Upper lobe of right lung (tissue), 1 donor: ENCODE measurements at regions not wholly inside any gene's neighbourhood (a gene's known extent, or its start where the extent isn't known, plus 50 kb on each side); places are given as distances from the start of the nearest gene placed in this dataset.

Experiments
- ATAC-seq: fragments of 200-7000 bp; cut with Tn5 transposase; one replicate; pipeline ENCODE4 v1.9.1; 2020; ENCODE audit warnings: mild to moderate bottlenecking, moderate library complexity
- DNase-seq: peaks from one replicate; pipeline ENCODE4 v3.0.0-alpha.2; 2020
- H3K27ac ChIP-seq: fragments of 200-600 bp; one replicate; pipeline ENCODE4 v1.8.0; 2022
- H3K27me3 ChIP-seq: fragments of 200-600 bp; one replicate; pipeline ENCODE4 v1.8.0; 2022; ENCODE audit warnings: mild to moderate bottlenecking
- H3K36me3 ChIP-seq: fragments of 200-600 bp; one replicate; pipeline ENCODE4 v1.8.0; 2022
- H3K4me1 ChIP-seq: fragments of 200-600 bp; one replicate; pipeline ENCODE4 v1.8.0; 2022
- H3K4me3 ChIP-seq: fragments of 200-600 bp; one replicate; pipeline ENCODE4 v1.8.0; 2022; ENCODE audit warnings: mild to moderate bottlenecking
- H3K9me3 ChIP-seq: fragments of 200-600 bp; one replicate; pipeline ENCODE4 v1.8.0; 2022
- intact Hi-C: fragments of 100-400 bp; cut with DNase I; formaldehyde crosslinking; loops from one replicate; pipeline ENCODE4 v1.11.0; 2022
- TF ChIP-seq, protein P1 (sequence below): fragments of 200-600 bp; IDR thresholded peaks from one replicate; pipeline ENCODE4 v1.8.0; 2022; ENCODE audit warnings: antibody characterized with exemption
- donor health status: DM: no; HTN: yes; CAD: no; lungs with severe emphysema.

DNA sequence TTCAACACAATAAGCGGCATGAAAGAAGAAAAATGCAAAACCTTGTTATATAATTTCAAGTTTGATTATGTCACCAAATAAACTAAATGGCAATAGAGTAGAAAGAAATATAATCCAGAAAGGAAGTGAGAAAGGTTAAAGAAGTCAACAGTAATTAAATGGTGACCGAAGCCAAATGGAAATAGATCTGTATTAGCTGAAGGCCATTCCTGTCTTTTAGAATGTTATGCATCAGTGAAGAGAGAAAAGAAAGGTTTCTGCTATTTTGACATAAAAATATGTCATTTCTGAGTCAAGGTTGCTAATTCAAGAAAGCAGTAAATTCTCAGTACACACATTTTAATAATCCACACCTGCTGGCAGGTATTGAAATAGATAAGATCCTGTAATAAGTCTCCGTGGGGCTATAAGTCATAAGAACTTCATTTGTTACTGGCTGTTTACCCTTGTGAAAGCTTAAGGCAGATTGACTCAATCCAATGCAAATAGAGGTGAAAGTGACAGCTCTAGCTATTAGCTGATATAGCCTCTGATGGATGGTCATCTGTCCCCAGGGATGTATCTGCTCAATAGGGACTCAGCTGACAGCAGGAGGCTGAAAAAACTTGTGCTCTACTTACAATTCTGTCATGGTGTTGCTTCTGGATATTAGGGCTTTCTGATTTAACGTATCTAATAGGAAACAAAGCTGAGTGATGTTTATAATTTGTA lies 152.1 kb downstream of the FZD1 start:
- H3K27ac ChIP-seq: no peak overlapping the region
- ATAC-seq: no peak
- H3K4me3 ChIP-seq: no peak overlapping the region
- TF ChIP-seq, protein P1, sequence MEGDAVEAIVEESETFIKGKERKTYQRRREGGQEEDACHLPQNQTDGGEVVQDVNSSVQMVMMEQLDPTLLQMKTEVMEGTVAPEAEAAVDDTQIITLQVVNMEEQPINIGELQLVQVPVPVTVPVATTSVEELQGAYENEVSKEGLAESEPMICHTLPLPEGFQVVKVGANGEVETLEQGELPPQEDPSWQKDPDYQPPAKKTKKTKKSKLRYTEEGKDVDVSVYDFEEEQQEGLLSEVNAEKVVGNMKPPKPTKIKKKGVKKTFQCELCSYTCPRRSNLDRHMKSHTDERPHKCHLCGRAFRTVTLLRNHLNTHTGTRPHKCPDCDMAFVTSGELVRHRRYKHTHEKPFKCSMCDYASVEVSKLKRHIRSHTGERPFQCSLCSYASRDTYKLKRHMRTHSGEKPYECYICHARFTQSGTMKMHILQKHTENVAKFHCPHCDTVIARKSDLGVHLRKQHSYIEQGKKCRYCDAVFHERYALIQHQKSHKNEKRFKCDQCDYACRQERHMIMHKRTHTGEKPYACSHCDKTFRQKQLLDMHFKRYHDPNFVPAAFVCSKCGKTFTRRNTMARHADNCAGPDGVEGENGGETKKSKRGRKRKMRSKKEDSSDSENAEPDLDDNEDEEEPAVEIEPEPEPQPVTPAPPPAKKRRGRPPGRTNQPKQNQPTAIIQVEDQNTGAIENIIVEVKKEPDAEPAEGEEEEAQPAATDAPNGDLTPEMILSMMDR: no peak
- no peaks in the 10 kb centered on the region for H3K9me3 ChIP-seq
- no peak for DNase-seq
- no peaks in the 10 kb centered on the region for H3K27me3 ChIP-seq
- no peaks in the 10 kb centered on the region for H3K4me1 ChIP-seq
- intact Hi-C loops: no loop called here
- no peaks in the 10 kb centered on the region for H3K36me3 ChIP-seq

DNA sequence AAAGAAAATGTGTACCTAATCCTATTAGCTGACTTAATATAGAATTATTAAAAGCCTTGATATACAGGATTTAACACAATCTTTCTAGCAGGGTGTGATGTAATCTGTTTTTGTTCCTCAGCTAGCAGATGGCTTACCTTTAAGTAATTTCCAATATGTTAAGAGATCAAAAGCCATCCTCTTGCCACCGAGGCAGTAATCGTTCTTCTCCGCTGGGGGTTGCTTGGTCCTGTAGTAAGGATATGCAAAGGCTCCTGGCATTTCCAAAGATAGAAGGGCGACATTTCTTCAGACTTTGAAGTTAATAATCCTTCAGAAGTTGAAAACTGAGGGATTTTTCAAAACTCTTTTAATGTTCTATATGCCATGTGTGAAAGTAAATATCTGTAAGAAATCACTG lies 156.4 kb downstream of the FZD1 start:
- no peaks in the 10 kb centered on the region for H3K36me3 ChIP-seq
- intact Hi-C loops: no loop called here
- H3K27me3 ChIP-seq: no peaks in the 10 kb centered on the region
- no peaks in the 10 kb centered on the region for H3K4me1 ChIP-seq
- DNase-seq (no peak), ATAC-seq (no peak)
- H3K27ac ChIP-seq: no peak overlapping the region
- TF ChIP-seq, protein P1: no peak
- H3K4me3 ChIP-seq: no peak overlapping the region
- no peaks in the 10 kb centered on the region for H3K9me3 ChIP-seq

DNA sequence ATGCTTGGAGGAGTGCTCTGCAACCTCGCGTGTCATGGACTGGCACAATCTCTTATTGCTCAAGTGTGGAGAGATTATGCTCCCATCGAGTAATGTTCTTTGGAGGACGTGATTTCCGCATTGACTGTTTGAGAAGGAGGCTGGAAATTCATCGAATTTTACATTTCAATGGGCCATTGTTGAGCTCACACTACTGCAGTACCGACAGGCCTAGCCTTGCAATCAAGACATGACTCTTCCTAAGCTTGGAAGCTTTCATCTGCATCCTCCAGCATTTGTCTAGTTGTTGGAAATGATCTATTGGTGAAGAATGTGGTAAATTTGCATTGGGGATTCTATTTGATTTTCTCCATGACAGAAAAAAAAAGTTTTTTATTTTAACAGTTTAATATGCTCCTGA lies 156.8 kb downstream of the FZD1 start:
- H3K27ac ChIP-seq: no peak overlapping the region
- ATAC-seq (no peak), DNase-seq (no peak)
- intact Hi-C loops: no loop called here
- no peaks in the 10 kb centered on the region for H3K27me3 ChIP-seq
- H3K9me3 ChIP-seq: no peaks in the 10 kb centered on the region
- H3K4me3 ChIP-seq: no peak overlapping the region
- H3K4me1 ChIP-seq: no peaks in the 10 kb centered on the region
- no peaks in the 10 kb centered on the region for H3K36me3 ChIP-seq
- TF ChIP-seq, protein P1: no peak

DNA sequence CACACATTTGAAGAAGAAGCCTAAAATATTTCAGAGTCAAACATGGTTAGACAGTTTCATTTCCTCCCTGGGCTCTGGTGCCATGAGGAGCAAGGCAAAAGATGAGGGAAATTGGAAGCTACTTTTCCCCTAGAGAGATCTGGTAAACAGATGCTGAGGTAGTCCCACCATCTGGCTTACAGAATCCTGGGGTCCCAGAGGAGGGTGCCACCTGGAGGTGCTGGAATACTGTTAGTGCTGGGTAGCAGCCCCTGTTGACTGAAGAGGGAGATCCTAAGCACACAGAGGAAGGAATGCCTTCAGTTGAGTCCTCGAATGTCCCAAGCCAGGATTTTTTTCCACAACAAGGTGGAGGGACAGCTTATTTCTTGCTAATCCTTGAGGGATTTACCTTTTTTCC lies 160.1 kb downstream of the FZD1 start:
- TF ChIP-seq, protein P1: no peak
- H3K4me1 ChIP-seq: no peaks in the 10 kb centered on the region
- H3K9me3 ChIP-seq: no peaks in the 10 kb centered on the region
- intact Hi-C loops: no loop called here
- H3K4me3 ChIP-seq: no peak overlapping the region
- H3K36me3 ChIP-seq: no peaks in the 10 kb centered on the region
- no peak for ATAC-seq
- no peak for DNase-seq
- no peaks in the 10 kb centered on the region for H3K27me3 ChIP-seq
- no peak overlapping the region for H3K27ac ChIP-seq

DNA sequence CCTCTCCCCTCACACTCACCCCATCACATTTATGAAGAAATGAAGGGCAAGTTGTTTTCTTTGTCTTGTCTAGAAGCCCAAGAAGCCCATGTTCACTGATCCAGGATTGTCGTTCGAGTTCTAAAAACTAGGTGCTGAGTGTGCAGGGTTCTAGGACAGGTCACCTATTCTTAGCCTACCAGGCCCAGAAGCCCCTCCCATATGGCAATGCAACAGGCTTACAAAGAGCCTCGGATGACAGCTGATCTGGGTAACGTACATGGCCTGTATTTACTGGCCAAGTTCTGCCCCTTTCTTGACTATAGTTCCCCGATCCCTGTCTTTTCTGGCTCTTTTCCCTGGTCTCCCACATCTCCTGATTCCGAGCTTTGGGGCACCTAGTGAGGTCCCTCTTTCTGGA lies 160.9 kb downstream of the FZD1 start:
- intact Hi-C loops: no loop called here
- no peaks in the 10 kb centered on the region for H3K9me3 ChIP-seq
- ATAC-seq: no peak
- H3K4me1 ChIP-seq: no peaks in the 10 kb centered on the region
- DNase-seq: no peak
- TF ChIP-seq, protein P1: no peak
- no peak overlapping the region for H3K4me3 ChIP-seq
- H3K36me3 ChIP-seq: no peaks in the 10 kb centered on the region
- no peaks in the 10 kb centered on the region for H3K27me3 ChIP-seq
- no peak overlapping the region for H3K27ac ChIP-seq

DNA sequence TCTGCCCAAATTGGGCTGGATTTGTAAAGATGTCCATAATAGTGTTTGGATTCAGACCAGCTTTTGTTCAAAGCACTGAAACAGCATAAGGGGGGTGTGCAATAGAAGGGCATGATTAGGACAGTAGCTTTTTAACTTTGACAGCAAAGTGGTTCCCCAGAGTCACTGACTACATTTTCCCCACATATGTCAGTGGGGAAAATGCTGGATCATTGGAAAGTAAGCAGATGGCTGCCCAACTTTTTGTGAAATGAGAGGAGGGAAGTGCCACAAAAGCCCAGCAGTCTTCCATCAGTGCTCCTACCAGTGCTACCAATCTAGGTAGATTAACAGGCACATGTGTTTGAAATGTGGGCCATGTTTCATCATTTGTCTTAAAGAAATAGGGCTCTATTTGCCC lies 162.8 kb downstream of the FZD1 start:
- intact Hi-C loops: no loop called here
- no peaks in the 10 kb centered on the region for H3K4me1 ChIP-seq
- no peak overlapping the region for H3K4me3 ChIP-seq
- DNase-seq: no peak
- TF ChIP-seq, protein P1: no peak
- H3K9me3 ChIP-seq: no peaks in the 10 kb centered on the region
- H3K36me3 ChIP-seq: no peaks in the 10 kb centered on the region
- no peak for ATAC-seq
- H3K27me3 ChIP-seq: no peaks in the 10 kb centered on the region
- H3K27ac ChIP-seq: no peak overlapping the region
